Liver (tissue), 8 donors: ENCODE measurements at regions not wholly inside any gene's neighbourhood (a gene's known extent, or its start where the extent isn't known, plus 50 kb on each side); places are given as distances from the start of the nearest gene placed in this dataset.

ENCODE experiments used
- DNase-seq: peaks from one replicate; pipeline ENCODE4 v3.0.0-alpha.2; 2017; ENCODE audit warnings: low spot score
- H3K27ac ChIP-seq, 2 donors: one replicate each; pipeline ENCODE4 v1.7.0; 2013; ENCODE audit warnings: inconsistent platforms in 2 of 2, low read length in 2 of 2, control low read depth in 1 of 2, low read depth in 1 of 2, mild to moderate bottlenecking in 1 of 2
- H3K27me3 ChIP-seq, 4 donors: one replicate each; pipeline versions ENCODE4 v1.6.1 to v1.7.0; 2013; ENCODE audit warnings: low read length in 3 of 4, inconsistent platforms in 1 of 4, mild to moderate bottlenecking in 1 of 4, moderate library complexity in 1 of 4; ENCODE audit not compliant: control insufficient read depth in 4 of 4, insufficient read depth in 4 of 4
- H3K36me3 ChIP-seq, 4 donors: one replicate each; pipeline versions ENCODE4 v1.6.1 to v1.7.0; 2013; ENCODE audit warnings: low read length in 3 of 4, mild to moderate bottlenecking in 3 of 4, low read depth in 1 of 4, moderate library complexity in 1 of 4; ENCODE audit not compliant: control insufficient read depth in 4 of 4, insufficient read depth in 3 of 4
- H3K4me1 ChIP-seq, 4 donors: one replicate each; pipeline versions ENCODE4 v1.6.1 to v1.7.0; 2013; ENCODE audit warnings: low read length in 3 of 4, mild to moderate bottlenecking in 3 of 4, moderate library complexity in 1 of 4; ENCODE audit not compliant: control insufficient read depth in 4 of 4, insufficient read depth in 4 of 4
- H3K4me3 ChIP-seq, 3 donors: one replicate each; pipeline versions ENCODE4 v1.6.1 to v1.7.0; 2013; ENCODE audit warnings: low read length in 3 of 3, control low read depth in 1 of 3, low read depth in 1 of 3, mild to moderate bottlenecking in 1 of 3
- H3K9ac ChIP-seq, 2 donors: one replicate each; pipeline ENCODE4 v1.7.0; 2013; ENCODE audit warnings: low read length in 2 of 2, mild to moderate bottlenecking in 2 of 2, moderate library complexity in 2 of 2, control low read depth in 1 of 2, low read depth in 1 of 2
- H3K9me3 ChIP-seq, 4 donors: one replicate each; pipeline versions ENCODE4 v1.6.1 to v1.7.0; 2013; ENCODE audit warnings: low read length in 3 of 4; ENCODE audit not compliant: control insufficient read depth in 4 of 4
- CTCF ChIP-seq: fragments of 150-350 bp; IDR thresholded peaks from 2 replicates; pipeline ENCODE4 v1.5.1; 2017; ENCODE audit warnings: improper control_type of control experiment, low read depth, low read length; ENCODE audit not compliant: missing input control
- EGR1 ChIP-seq, 2 donors: IDR thresholded peaks; 2 replicates each; pipeline ENCODE4 v1.6.1; 2016 to 2018; ENCODE audit warnings: antibody characterized with exemption in 2 of 2, low read depth in 2 of 2
- FOXA1 ChIP-seq: IDR thresholded peaks from 2 replicates; pipeline ENCODE4 v1.6.1; 2016; ENCODE audit warnings: antibody characterized with exemption
- FOXA2 ChIP-seq: IDR thresholded peaks from 2 replicates; pipeline ENCODE4 v1.6.1; 2016; ENCODE audit warnings: antibody characterized with exemption
- GABPA ChIP-seq, 2 donors: IDR thresholded peaks in 1 of 2; conservative IDR thresholded peaks in 1 of 2; 2 replicates each; pipeline ENCODE4 v1.6.1; 2016; ENCODE audit warnings: antibody characterized with exemption in 2 of 2, mild to moderate bottlenecking in 1 of 2, moderate library complexity in 1 of 2
- HNF4A ChIP-seq, 2 donors: conservative IDR thresholded peaks; 2 replicates each; pipeline ENCODE4 v1.6.1; 2016; ENCODE audit warnings: antibody characterized with exemption in 2 of 2, mild to moderate bottlenecking in 2 of 2
- HNF4G ChIP-seq: IDR thresholded peaks from 2 replicates; pipeline ENCODE4 v1.6.1; 2016; ENCODE audit warnings: antibody characterized with exemption
- JUND ChIP-seq, 2 donors: IDR thresholded peaks; 2 replicates each; pipeline ENCODE4 v1.6.1; 2016; ENCODE audit warnings: antibody characterized with exemption in 2 of 2
- NR2F2 ChIP-seq: IDR thresholded peaks from 2 replicates; pipeline ENCODE4 v1.6.1; 2016; ENCODE audit warnings: antibody characterized with exemption
- RAD21 ChIP-seq, 2 donors: IDR thresholded peaks; 2 replicates each; pipeline ENCODE4 v1.6.1; 2016; ENCODE audit warnings: antibody characterized with exemption in 2 of 2, mild to moderate bottlenecking in 2 of 2
- REST ChIP-seq: IDR thresholded peaks from 2 replicates; pipeline ENCODE4 v1.6.1; 2016; ENCODE audit warnings: antibody characterized with exemption, mild to moderate bottlenecking
- RXRA ChIP-seq, 2 donors: IDR thresholded peaks; 2 replicates each; pipeline ENCODE4 v1.6.1; 2017 to 2018; ENCODE audit warnings: antibody characterized with exemption in 2 of 2, mild to moderate bottlenecking in 1 of 2
- SP1 ChIP-seq: IDR thresholded peaks from 2 replicates; pipeline ENCODE4 v1.6.1; 2018; ENCODE audit warnings: antibody characterized with exemption, mild to moderate bottlenecking
- TAF1 ChIP-seq: conservative IDR thresholded peaks from 2 replicates; pipeline ENCODE4 v1.6.1; 2016; ENCODE audit warnings: antibody characterized with exemption, mild to moderate bottlenecking
- YY1 ChIP-seq: IDR thresholded peaks from 2 replicates; pipeline ENCODE4 v1.6.1; 2016; ENCODE audit warnings: antibody characterized with exemption, mild to moderate bottlenecking
- WGBS: extraction: QIAGEN DNeasy Blood & Tissue Kit; methylation state at CpG from one replicate; pipeline ENCODE4 v1.1.7; 2013; 5-methylcytosine and 5-hydroxymethylcytosine counted together
- TF ChIP-seq, protein P1 (sequence below): IDR thresholded peaks from 2 replicates; pipeline ENCODE4 v1.6.1; 2016; ENCODE audit warnings: antibody characterized with exemption
- TF ChIP-seq, protein P2 (sequence below): IDR thresholded peaks from 2 replicates; pipeline ENCODE4 v1.6.1; 2016; ENCODE audit warnings: antibody characterized with exemption
- TF ChIP-seq, protein P3 (sequence below): IDR thresholded peaks from 2 replicates; pipeline ENCODE4 v1.6.1; 2016; ENCODE audit warnings: antibody characterized with exemption
- donor health status: healthy.
- donor health status: healthy.
- donor health status: healthy.
- donor health status: healthy.
- donor health status: healthy.

- Histone ChIP-seq H3K36me3 (no peaks in the 10 kb centered on the region), H3K4me3 (no peak overlapping the region), H3K27me3 (no peaks in the 10 kb centered on the region), H3K9ac (no peak overlapping the region), H3K27ac (no peak overlapping the region), H3K9me3 (peaks cover 0 to 5% (median 0%) of the 10 kb centered on the region in 4 donors), H3K4me1 (no peaks in the 10 kb centered on the region)
- WGBS, result 73% methylated on average over 3 of the region's 3 CpGs
- no peak for DNase-seq
- TF ChIP-seq HNF4A (conservative IDR thresholded peaks at IDR 0.05) (no peak), FOXA2 (no peak), FOXA1 (no peak), SP1 (no peak), NR2F2 (no peak), JUND (IDR thresholded peaks at IDR 0.05) (no peak), RXRA (IDR thresholded peaks at IDR 0.05) (no peak), TAF1 (no peak), REST (no peak), CTCF (no peak), EGR1 (IDR thresholded peaks at IDR 0.05; ENCODE audit: low read depth in 2 of 2) (no peak), YY1 (no peak), GABPA (IDR thresholded peaks at IDR 0.05 in 1 of 2, conservative IDR thresholded peaks at IDR 0.05 in 1 of 2) (no peak), HNF4G (no peak), RAD21 (IDR thresholded peaks at IDR 0.05) (no peak)
- TF ChIP-seq, protein P1, sequence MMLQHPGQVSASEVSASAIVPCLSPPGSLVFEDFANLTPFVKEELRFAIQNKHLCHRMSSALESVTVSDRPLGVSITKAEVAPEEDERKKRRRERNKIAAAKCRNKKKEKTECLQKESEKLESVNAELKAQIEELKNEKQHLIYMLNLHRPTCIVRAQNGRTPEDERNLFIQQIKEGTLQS, result no peak
- TF ChIP-seq, protein P2, sequence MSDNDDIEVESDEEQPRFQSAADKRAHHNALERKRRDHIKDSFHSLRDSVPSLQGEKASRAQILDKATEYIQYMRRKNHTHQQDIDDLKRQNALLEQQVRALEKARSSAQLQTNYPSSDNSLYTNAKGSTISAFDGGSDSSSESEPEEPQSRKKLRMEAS, result no peak
- TF ChIP-seq, protein P3, sequence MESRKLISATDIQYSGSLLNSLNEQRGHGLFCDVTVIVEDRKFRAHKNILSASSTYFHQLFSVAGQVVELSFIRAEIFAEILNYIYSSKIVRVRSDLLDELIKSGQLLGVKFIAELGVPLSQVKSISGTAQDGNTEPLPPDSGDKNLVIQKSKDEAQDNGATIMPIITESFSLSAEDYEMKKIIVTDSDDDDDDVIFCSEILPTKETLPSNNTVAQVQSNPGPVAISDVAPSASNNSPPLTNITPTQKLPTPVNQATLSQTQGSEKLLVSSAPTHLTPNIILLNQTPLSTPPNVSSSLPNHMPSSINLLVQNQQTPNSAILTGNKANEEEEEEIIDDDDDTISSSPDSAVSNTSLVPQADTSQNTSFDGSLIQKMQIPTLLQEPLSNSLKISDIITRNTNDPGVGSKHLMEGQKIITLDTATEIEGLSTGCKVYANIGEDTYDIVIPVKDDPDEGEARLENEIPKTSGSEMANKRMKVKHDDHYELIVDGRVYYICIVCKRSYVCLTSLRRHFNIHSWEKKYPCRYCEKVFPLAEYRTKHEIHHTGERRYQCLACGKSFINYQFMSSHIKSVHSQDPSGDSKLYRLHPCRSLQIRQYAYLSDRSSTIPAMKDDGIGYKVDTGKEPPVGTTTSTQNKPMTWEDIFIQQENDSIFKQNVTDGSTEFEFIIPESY, result no peak
Observed at GRCh38 chr2:14340703-14341102, 291.8 kb upstream of the LRATD1 start.
